SK-N-SH (cell line): ENCODE measurements at regions not wholly inside any gene's neighbourhood (a gene's known extent, or its start where the extent isn't known, plus 50 kb on each side); places are given as distances from the start of the nearest gene placed in this dataset.

ENCODE experiments used
- CTCF ChIA-PET: fragments of 300-600, 350-600 bp; formaldehyde crosslinking; extraction: SDS; loops from one replicate; lab custom pipeline; 2021; lab: Yijun Ruan, JAX
- POLR2A ChIA-PET: fragments of 350-600 bp; sonication (Branson Sonifier 250); formaldehyde crosslinking; extraction: SDS; loops from one replicate; lab custom pipeline; 2020; ENCODE audit warnings: antibody characterized with exemption, inconsistent platforms; lab: Yijun Ruan, JAX
- DNase-seq: peaks from one replicate; pipeline ENCODE4 v3.0.0; 2012
- H2AFZ ChIP-seq: fragments of 200-600 bp; sonication (generic); 2 replicates; pipeline ENCODE4 v1.8.1; 2016; ENCODE audit warnings: antibody characterized with exemption, mild to moderate bottlenecking, low read depth
- H3F3A ChIP-seq: fragments of 200-600 bp; sonication (generic); replicated peaks from 2 replicates; pipeline ENCODE3; 2016; ENCODE audit warnings: antibody characterized with exemption, mild to moderate bottlenecking; ENCODE audit not compliant: insufficient read depth
- H3K27ac ChIP-seq, 2 experiments: fragments of 200-500 bp in 1 of 2; fragments of 200-600 bp in 1 of 2; sonication (Bioruptor generic) in 1 of 2; sonication (generic), shearing (Covaris generic) in 1 of 2; 2 replicates each; pipeline versions ENCODE4 v1.5.1 to v1.6.1; 2014 to 2016; ENCODE audit warnings: low read depth in 2 of 2, inconsistent platforms in 1 of 2, low read length in 1 of 2, mild to moderate bottlenecking in 1 of 2, mixed read lengths in 1 of 2
- H3K27me3 ChIP-seq: fragments of 200-600 bp; sonication (generic), shearing (Covaris generic); 2 replicates; pipeline ENCODE4 v1.6.1; 2016; ENCODE audit warnings: mixed run types; ENCODE audit not compliant: insufficient read depth
- H3K36me3 ChIP-seq, 2 experiments: fragments of 200-500 bp in 1 of 2; fragments of 200-600 bp in 1 of 2; sonication (Bioruptor generic) in 1 of 2; sonication (generic) in 1 of 2; replicated peaks in 1 of 2; 2 replicates each; pipeline versions ENCODE3 to v1.5.1; 2014 to 2016; ENCODE audit warnings: low read length in 1 of 2, mild to moderate bottlenecking in 1 of 2; ENCODE audit not compliant: insufficient read depth in 2 of 2, control insufficient read depth in 1 of 2
- H3K4me1 ChIP-seq, 2 experiments: fragments of 200-500 bp in 1 of 2; fragments of 200-600 bp in 1 of 2; sonication (Bioruptor generic) in 1 of 2; sonication (generic), shearing (Covaris generic) in 1 of 2; 2 replicates each; pipeline versions ENCODE4 v1.5.1 to v1.6.1; 2014 to 2016; ENCODE audit warnings: low read depth in 1 of 2, low read length in 1 of 2, mixed run types in 1 of 2; ENCODE audit not compliant: insufficient read depth in 2 of 2, control insufficient read depth in 1 of 2
- H3K4me2 ChIP-seq: fragments of 200-600 bp; sonication (generic), shearing (Covaris generic); 2 replicates; pipeline ENCODE4 v1.6.1; 2017; ENCODE audit warnings: mixed run types
- H3K4me3 ChIP-seq, 2 experiments: fragments of 200-500 bp in 1 of 2; fragments of 200-600 bp in 1 of 2; sonication (Bioruptor generic) in 1 of 2; sonication (generic), shearing (Covaris generic) in 1 of 2; 2 replicates each; pipeline versions ENCODE4 v1.5.1 to v1.8.1; 2014 to 2016; ENCODE audit warnings: low read depth in 2 of 2, inconsistent platforms in 1 of 2, low read length in 1 of 2, mild to moderate bottlenecking in 1 of 2, mixed read lengths in 1 of 2, moderate library complexity in 1 of 2
- H3K79me2 ChIP-seq: fragments of 200-600 bp; sonication (generic); 2 replicates; pipeline ENCODE4 v1.8.1; 2017; ENCODE audit warnings: mild to moderate bottlenecking; ENCODE audit not compliant: insufficient read depth
- H3K9ac ChIP-seq: fragments of 200-600 bp; sonication (generic); 2 replicates; pipeline ENCODE4 v1.6.1; 2017; ENCODE audit warnings: mixed run types
- H3K9me2 ChIP-seq: fragments of 200-600 bp; sonication (generic); 2 replicates; pipeline ENCODE4 v1.6.1; 2017; ENCODE audit warnings: mixed run types
- H3K9me3 ChIP-seq: fragments of 200-600 bp; sonication (generic); 2 replicates; pipeline ENCODE4 v1.6.1; 2017; ENCODE audit warnings: mixed run types, mild to moderate bottlenecking, moderate library complexity
- H4K20me1 ChIP-seq: fragments of 200-600 bp; sonication (generic); 2 replicates; pipeline ENCODE4 v1.6.1; 2017; ENCODE audit warnings: mild to moderate bottlenecking, mixed run types; ENCODE audit not compliant: insufficient read depth
- CHD2 ChIP-seq: fragments of 150-350 bp; IDR thresholded peaks from 2 replicates; pipeline ENCODE4 v1.6.1; 2018; ENCODE audit warnings: low read length; ENCODE audit not compliant: partially characterized antibody
- FOSL2 ChIP-seq: IDR thresholded peaks from 2 replicates; pipeline ENCODE4 v1.4.0; 2012; ENCODE audit warnings: low read depth, mild to moderate bottlenecking, moderate library complexity, borderline replicate concordance
- GATA2 ChIP-seq: sonication (generic); formaldehyde crosslinking; IDR thresholded peaks from 2 replicates; pipeline ENCODE4 v1.5.0; 2020; ENCODE audit warnings: mild to moderate bottlenecking, missing genetic modification reagents
- IRF3 ChIP-seq: fragments of 150-350 bp; IDR thresholded peaks from 2 replicates; pipeline ENCODE4 v1.6.1; 2016; ENCODE audit warnings: mild to moderate bottlenecking, low read depth, low read length
- JUND ChIP-seq: IDR thresholded peaks from 2 replicates; pipeline ENCODE4 v1.4.0; 2012
- MEF2A ChIP-seq: IDR thresholded peaks from 2 replicates; pipeline ENCODE4 v1.4.0; 2012; ENCODE audit warnings: low read depth, borderline replicate concordance
- PBX3 ChIP-seq: IDR thresholded peaks from 2 replicates; pipeline ENCODE4; 2012
- REST ChIP-seq: IDR thresholded peaks from 2 replicates; pipeline ENCODE4 v1.6.1; 2012; ENCODE audit warnings: mild to moderate bottlenecking, low read depth, low read length, moderate library complexity
- RXRA ChIP-seq: IDR thresholded peaks from 2 replicates; pipeline ENCODE4 v1.4.0; 2012; ENCODE audit warnings: low read depth, mild to moderate bottlenecking, borderline replicate concordance
- SMC3 ChIP-seq: IDR thresholded peaks from 2 replicates; pipeline ENCODE4 v1.6.1; 2012; ENCODE audit warnings: low read depth, low read length, improper control_type of control experiment
- TAF1 ChIP-seq: IDR thresholded peaks from 2 replicates; pipeline ENCODE4 v1.6.1; 2012; ENCODE audit warnings: low read depth, mild to moderate bottlenecking, low read length, moderate library complexity, borderline replicate concordance
- USF1 ChIP-seq: IDR thresholded peaks from 2 replicates; pipeline ENCODE4 v1.4.0; 2012; ENCODE audit warnings: low read depth, borderline replicate concordance
- USF2 ChIP-seq: fragments of 150-350 bp; IDR thresholded peaks from 2 replicates; pipeline ENCODE4 v1.6.1; 2017; ENCODE audit warnings: antibody characterized with exemption, low read length, low read depth, borderline replicate concordance
- ZBTB33 ChIP-seq: IDR thresholded peaks from 2 replicates; pipeline ENCODE4 v1.4.0; 2012; ENCODE audit warnings: low read depth, borderline replicate concordance
- WGBS: methylation state at CpG from one replicate; pipeline ENCODE4 v1.1.6; 2017; ENCODE audit warnings: low lambda C conversion rate; 5-methylcytosine and 5-hydroxymethylcytosine counted together

GRCh38 chr20:57818418-57819181 is 108.8 kb upstream of the PMEPA1 start:
- Histone ChIP-seq H3K4me2 (no peak overlapping the region), H3K4me1 (peaks cover 0 to 26% of the 10 kb centered on the region in 2 experiments; a peak in 2 of 4 replicates), H3K27ac (peak overlapping the region in 1 of 2 experiments; percentile 69; a peak in 2 of 4 replicates), H3K9ac (no peak overlapping the region), H2AFZ (no peak overlapping the region), H3K9me2 (no peaks in the 10 kb centered on the region), H4K20me1 (no peaks in the 10 kb centered on the region), H3K36me3 (no peaks in the 10 kb centered on the region), H3K27me3 (peaks cover 9% of the 10 kb centered on the region; the same call in 1 of the 2 replicates), H3F3A (no peaks in the 10 kb centered on the region), H3K79me2 (no peaks in the 10 kb centered on the region), H3K4me3 (no peak overlapping the region)
- ChIA-PET POLR2A (no interaction called here), CTCF (interaction anchor here (1.4 kb wide), 1 partner anchor 24 kb away, joined by 5 read pairs; no protein-coding TSS in a partner anchor)
- DNase-seq, result peak; percentile 65
- WGBS, result 57% methylated on average over 12 of the region's 12 CpGs
- TF ChIP-seq GATA2 (CRISPR knock-in tag) (peak; percentile 57), PBX3 (no peak), SMC3 (no peak), JUND (no peak), FOSL2 (no peak), ZBTB33 (no peak), CHD2 (no peak), MEF2A (no peak)
- TF ChIP-seq, all 33 proteins: peak for 1
- no peaks in the 10 kb centered on the region for H3K9me3 ChIP-seq

GRCh38 chr20:57815405-57815804 is 105.6 kb upstream of the PMEPA1 start:
- Histone ChIP-seq H4K20me1 (no peaks in the 10 kb centered on the region), H3K4me2 (no peak overlapping the region), H2AFZ (no peak overlapping the region), H3F3A (no peaks in the 10 kb centered on the region), H3K27me3 (peaks cover 9% of the 10 kb centered on the region; the same call in 1 of the 2 replicates), H3K27ac (no peak overlapping the region), H3K4me3 (no peak overlapping the region), H3K79me2 (no peaks in the 10 kb centered on the region), H3K9me2 (no peaks in the 10 kb centered on the region), H3K4me1 (peaks cover 0 to 38% of the 10 kb centered on the region in 2 experiments; a peak in 2 of 4 replicates), H3K9me3 (no peaks in the 10 kb centered on the region), H3K9ac (no peak overlapping the region), H3K36me3 (no peaks in the 10 kb centered on the region)
- CTCF ChIA-PET, result interaction anchor here (0.6 kb wide), 1 partner anchor 129 kb away, joined by 3 read pairs; no protein-coding TSS in a partner anchor
- POLR2A ChIA-PET, result no interaction called here
- 71% methylated on average over 4 of the region's 4 CpGs for WGBS
- no peak for DNase-seq
- TF ChIP-seq REST (no peak), USF1 (no peak), MEF2A (no peak), USF2 (no peak), GATA2 (CRISPR knock-in tag) (no peak), RXRA (no peak), TAF1 (no peak), IRF3 (no peak)
